HG03064 (cell line): ENCODE measurements at regions not wholly inside any gene's neighbourhood (a gene's known extent, or its start where the extent isn't known, plus 50 kb on each side); places are given as distances from the start of the nearest gene placed in this dataset.
"Not testable (repeated sequence)": the region's sequence is repeated elsewhere in the genome, so short reads cannot be mapped to it uniquely, and the experiment has no call there.

Source experiments
- ATAC-seq: cut with Tn5 transposase; IDR thresholded peaks from one replicate; pipeline ENCODE4 v1.9.1; 2021; ENCODE audit warnings: low read depth; ENCODE audit not compliant: unreplicated experiment

DNA sequence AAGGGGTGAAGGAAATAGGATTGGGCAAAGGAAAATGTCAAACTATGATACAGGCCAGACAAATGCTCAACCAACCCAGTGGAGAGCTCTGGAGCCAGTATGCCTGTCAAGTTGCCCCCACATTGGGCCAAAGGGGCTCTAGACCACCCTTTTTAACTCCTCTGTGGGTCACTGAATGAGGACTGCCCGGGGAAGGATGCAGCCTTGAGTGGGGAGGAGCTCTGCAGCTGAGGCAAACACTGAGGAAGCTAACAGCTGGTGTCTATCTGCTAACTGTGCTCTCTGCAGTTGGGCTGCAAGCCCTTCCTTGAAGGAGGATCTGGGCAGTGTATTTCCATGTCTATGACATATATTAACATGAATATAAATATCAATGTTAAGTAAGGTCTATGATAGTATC, 98.4 kb upstream of the PRSS16 start:
- no peak for ATAC-seq

GRCh38 chr6:27154696-27155095, 92.8 kb upstream of the PRSS16 start:
- ATAC-seq = no peak

- no peak for ATAC-seq
Measured at GRCh38 chr6:27156874-27157458, 90.5 kb upstream of the PRSS16 start.

- peak; percentile 57 for ATAC-seq
Measured at GRCh38 chr6:27157459-27158315, 89.8 kb upstream of the PRSS16 start.

- no peak for ATAC-seq
Measured at GRCh38 chr6:27158316-27158643, 89.2 kb upstream of the PRSS16 start.

GRCh38 chr6:27159725-27160124, 87.8 kb upstream of the PRSS16 start:
- no peak for ATAC-seq

GRCh38 chr6:27161115-27161514, 86.4 kb upstream of the PRSS16 start:
- ATAC-seq = no peak

GRCh38 chr6:27161603-27161945, 85.9 kb upstream of the PRSS16 start:
- no peak for ATAC-seq

GRCh38 chr6:27161946-27162603, 85.4 kb upstream of the PRSS16 start:
- ATAC-seq = no peak

- no peak for ATAC-seq
Measured at GRCh38 chr6:27163834-27164233, 83.7 kb upstream of the PRSS16 start.

GRCh38 chr6:27168108-27168507, 79.4 kb upstream of the PRSS16 start:
- no peak for ATAC-seq

DNA sequence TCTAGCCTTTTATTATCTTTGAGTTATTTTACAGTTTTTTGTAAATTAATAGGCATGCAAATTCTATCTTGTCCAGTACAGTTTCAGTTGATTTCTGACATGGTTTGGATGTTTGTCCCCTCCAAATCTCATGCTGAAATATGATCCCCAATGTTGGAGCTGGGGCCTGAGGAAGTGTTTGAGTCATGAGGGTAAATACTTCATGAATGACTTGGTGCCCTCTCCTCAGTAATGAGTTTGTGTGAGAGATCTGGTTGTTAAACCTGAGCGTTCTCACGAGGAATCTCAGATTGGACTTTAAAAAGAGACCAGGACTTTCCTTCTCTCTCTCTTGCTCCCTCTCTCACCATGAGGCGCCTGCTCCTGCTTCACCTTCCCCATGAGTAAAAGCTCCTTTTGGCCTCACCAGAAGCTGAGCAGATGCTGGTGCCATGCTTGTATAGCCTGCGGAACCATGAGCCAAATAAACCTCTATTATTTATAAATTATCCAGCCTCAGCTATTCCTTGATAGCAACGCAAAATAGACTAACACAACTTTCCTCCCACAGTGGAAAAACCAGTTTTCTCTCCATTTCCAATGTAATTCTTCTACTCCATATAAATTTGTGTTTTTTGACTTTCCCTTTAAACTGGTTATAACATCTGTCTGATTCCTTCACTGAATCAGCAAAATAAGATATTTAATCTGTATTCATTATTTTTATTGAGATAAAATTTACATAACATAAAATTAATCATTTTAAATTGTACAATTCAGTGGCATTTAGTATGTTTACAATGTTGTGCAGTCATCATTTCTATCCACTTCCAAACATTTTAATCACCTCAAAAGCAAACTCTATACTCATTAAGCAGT, 78.7 kb upstream of the PRSS16 start:
- ATAC-seq = no peak

GRCh38 chr6:27172524-27173231, 74.8 kb upstream of the PRSS16 start:
- not testable (repeated sequence) for ATAC-seq

DNA sequence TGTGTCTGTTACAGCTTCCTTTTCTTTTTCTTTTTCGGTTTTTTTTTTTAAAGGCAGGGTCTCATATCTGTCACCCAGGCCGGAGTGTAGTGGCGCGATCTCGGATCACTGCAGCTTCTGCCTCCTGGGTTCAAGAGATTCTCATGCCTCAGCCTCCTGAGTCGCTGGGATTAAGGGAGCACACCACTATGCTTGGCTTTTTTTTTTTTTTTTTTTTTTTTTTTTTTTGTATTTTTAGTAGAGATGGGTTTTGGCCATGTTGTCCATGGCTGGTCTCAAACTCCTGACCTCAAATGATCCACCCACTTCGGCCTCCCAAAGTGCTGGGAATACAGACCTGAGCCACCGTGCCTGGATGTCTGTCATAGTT, 74.3 kb upstream of the PRSS16 start:
- not testable (repeated sequence) for ATAC-seq

- ATAC-seq = no peak
Measured at GRCh38 chr6:27174958-27175357, 72.5 kb upstream of the PRSS16 start.

DNA sequence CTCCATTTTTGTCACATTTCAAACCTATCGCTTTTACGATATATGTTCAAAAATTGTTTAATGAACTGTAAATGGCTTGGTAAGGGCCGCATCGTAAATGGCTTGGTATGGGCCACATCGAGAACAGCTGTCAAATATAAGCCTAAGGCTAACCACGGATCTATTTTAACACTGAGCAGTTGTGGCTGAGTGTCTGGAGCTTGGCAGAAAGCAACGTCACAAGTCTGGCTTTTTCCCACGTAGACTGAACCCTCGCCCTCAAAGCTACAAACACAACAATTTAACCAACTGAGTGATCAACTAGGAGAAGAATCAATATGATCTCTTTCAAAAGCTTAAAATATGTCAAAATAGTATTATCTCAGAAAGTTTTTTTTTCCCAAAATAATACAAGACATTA, 71.4 kb upstream of the PRSS16 start:
- no peak for ATAC-seq

DNA sequence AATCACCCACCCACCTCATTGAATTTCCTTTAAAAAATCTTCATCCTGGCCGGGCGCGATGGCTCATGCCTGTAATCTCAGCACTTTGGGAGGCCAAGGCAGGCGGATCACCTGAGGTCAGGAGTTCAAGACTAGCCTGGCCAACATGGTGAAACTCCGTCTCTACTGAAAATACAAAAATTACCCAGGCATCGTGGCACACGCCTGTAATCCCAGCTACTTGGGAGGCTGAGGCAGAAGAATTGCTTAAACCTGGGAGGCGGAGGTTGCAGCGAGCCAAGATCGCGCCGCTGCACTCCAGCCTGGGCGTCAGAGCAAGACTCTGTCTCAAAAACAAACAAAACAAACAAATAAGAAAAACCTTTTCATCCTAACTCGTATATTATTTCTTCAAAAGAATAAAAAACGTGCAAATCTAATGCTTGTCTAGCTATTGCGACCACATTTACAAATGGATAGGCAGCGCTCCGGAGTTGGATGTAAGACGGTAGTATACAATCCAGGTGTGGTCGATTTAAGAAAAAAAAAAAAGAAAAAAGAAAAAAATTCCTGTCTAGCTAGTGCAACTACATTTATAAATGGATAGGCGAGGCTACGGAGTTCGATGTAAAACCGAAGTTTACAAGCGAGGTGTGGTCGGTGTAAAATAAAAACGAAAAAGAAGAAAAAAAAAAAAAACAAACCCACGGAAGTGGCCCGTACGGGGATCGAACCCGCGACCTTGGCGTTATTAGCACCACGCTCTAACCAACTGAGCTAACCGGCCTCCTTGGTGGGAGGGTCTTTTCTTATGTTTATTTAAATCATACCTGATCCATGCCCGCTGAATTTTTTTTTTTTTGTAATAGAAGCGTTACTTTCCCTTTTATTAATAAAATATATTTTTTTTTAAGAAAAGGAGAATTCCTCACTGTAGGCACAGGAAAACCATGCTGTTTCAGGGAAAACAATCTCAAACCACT, 70.7 kb upstream of the PRSS16 start:
- no peak for ATAC-seq

- peak; percentile 75 for ATAC-seq
Measured at GRCh38 chr6:27177485-27178406, 69.8 kb upstream of the PRSS16 start.
